ENCODE measurements at regions not wholly inside any gene's neighbourhood (a gene's known extent, or its start where the extent isn't known, plus 50 kb on each side); places are given as distances from the start of the nearest gene placed in this dataset.

DNA sequence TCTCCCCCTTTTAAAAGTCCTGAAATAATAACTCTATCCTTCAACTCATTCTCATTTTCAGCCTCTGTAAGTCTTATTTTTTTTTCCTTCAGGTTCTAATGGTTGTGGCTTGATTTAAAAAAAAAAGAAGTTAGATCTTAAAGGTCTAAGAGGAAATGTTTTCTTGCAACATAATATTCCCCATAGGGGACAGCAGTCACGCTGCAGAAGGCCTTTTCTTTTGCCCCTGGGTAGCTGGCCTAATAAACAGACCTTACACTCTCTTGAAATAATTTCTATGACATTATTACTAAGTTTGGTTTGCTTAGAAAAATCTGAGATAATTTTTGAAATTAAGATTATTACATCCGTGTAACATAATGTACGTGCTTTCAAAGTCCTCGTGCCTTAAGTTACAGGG is 564.1 kb upstream of the SPANXN1 start:
- no peak for TF ChIP-seq YY1 (IDR thresholded peaks at IDR 0.05; ENCODE audit: insufficient read depth, insufficient read length)
- no peak for TF ChIP-seq ZNF274 (IDR thresholded peaks at IDR 0.05; ENCODE audit: low read depth, low read length)
